ENCODE measurements at regions not wholly inside any gene's neighbourhood (a gene's known extent, or its start where the extent isn't known, plus 50 kb on each side); places are given as distances from the start of the nearest gene placed in this dataset.

DNA sequence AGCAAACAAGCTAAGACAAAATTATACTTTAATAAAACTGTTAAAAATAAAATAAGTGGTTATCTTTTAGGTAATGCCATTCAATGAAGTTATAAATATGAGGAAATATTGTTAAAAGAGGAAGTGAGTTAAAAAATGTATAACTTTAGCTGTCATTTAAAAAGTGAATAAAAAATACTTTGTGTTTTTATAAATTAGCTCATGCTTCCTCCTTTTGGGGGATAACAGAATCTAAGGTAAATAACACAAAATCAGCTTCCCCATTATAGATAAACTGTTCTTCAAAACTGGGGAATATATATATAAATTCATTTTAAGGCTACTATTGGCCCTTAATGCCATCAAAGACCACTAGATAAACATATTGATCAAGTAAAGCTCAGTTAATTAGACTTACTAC, 113.7 kb upstream of the AADACL2 start:
- TF ChIP-seq CTCF (IDR thresholded peaks at IDR 0.05), result no peak
- ATAC-seq (ENCODE audit: low FRiP score) (no peak), DNase-seq (ENCODE audit: low spot score) (no peak)

GRCh38 chr3:151615464-151615863, 118.3 kb upstream of the AADACL2 start:
- ATAC-seq (ENCODE audit: low FRiP score) (no peak), DNase-seq (ENCODE audit: low spot score) (no peak)
- no peak for TF ChIP-seq CTCF (IDR thresholded peaks at IDR 0.05)

- TF ChIP-seq CTCF (IDR thresholded peaks at IDR 0.05), result no peak
- ATAC-seq (ENCODE audit: low FRiP score) (no peak), DNase-seq (ENCODE audit: low spot score) (no peak)
These were observed 121.6 kb upstream of the AADACL2 start for GRCh38 chr3:151612115-151612514.

GRCh38 chr3:151611419-151611818, 122.3 kb upstream of the AADACL2 start:
- no peak for TF ChIP-seq CTCF (IDR thresholded peaks at IDR 0.05)

DNA sequence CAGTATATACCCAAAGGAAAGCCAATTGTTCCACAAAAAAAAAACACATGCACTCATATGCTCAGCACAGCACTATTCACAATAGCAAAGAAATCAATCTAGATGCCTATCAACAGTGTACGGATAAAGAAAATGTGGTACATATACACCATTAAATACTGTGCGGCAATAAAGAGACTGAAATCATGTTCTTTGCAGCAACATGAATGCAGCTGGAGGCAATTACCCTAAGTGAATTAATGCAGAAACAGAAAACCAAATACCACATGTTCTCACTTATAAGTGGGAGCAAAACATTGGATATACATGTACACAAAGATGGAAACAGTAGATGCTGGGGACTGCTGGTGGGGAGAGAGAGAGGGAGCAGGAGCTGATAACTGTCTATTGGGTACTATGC, 124.2 kb upstream of the AADACL2 start:
- TF ChIP-seq CTCF (IDR thresholded peaks at IDR 0.05), result no peak
- ATAC-seq (ENCODE audit: low FRiP score), result no peak

More at GRCh38 chr3:151611419-151611818, 122.3 kb upstream of the AADACL2 start:
- DNase-seq (ENCODE audit: low spot score), result no peak
- no peak for ATAC-seq (ENCODE audit: low FRiP score)

GRCh38 chr3:151604891-151605290, 128.8 kb upstream of the AADACL2 start:
- TF ChIP-seq CTCF (IDR thresholded peaks at IDR 0.05), result no peak
- no peak for DNase-seq (ENCODE audit: low spot score)
- ATAC-seq (ENCODE audit: low FRiP score), result no peak

More for the DNA sequence above, 124.2 kb upstream of the AADACL2 start:
- DNase-seq (ENCODE audit: low spot score), result no peak

GRCh38 chr3:151600783-151601182, 132.9 kb upstream of the AADACL2 start:
- no peak for TF ChIP-seq CTCF (IDR thresholded peaks at IDR 0.05)
- DNase-seq (ENCODE audit: low spot score), result no peak
- no peak for ATAC-seq (ENCODE audit: low FRiP score)

Measured in omental fat pad (tissue), 3 donors.